Glomerular visceral epithelial cell (primary cell): ENCODE measurements at regions not wholly inside any gene's neighbourhood (a gene's known extent, or its start where the extent isn't known, plus 50 kb on each side); places are given as distances from the start of the nearest gene placed in this dataset.
"Not testable (repeated sequence)": the region's sequence is repeated elsewhere in the genome, so short reads cannot be mapped to it uniquely, and the experiment has no call there.

Experiments
- DNase-seq: peaks from one replicate; pipeline ENCODE4 v3.0.0-alpha.2; 2016; ENCODE audit errors: extremely low spot score

DNA sequence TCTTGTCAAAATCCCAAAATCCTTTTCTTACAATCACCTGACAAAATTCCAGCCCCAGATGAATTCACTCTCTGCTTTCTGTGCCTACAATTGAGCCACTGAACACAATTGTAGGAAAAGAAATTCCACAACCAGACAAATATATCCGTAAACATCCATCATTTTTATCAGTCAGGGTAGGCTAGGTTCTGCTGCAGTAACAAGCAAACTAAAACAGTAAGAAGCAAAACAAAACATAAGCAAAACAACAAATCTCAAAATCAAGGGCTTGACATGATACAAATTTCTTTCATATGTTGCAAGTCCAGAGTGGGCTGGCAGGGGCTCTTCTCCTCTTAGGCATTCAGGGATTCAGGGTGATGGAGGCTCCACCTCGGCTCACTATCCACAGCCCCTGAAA, 114.2 kb upstream of the MAN2A1 start:
- DNase-seq: no peak

DNA sequence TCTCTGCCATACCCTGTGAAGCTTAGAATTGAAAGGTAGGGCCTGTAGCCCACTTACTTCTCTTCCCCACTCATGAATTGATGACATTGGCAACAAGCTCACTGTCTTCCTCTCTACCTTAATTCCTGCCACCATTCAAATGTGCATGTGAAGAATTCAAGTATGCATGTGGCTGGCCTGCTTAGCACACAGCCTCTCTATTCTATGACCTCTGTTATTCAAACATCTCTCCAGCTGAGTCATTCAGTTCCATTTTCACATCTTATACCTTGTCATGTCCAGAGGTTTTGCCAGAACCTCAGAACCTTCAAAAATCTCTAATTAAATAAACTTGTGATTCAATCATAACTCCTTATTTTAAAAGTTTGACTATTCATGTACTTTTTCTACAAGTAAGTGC, 114.7 kb upstream of the MAN2A1 start:
- no peak for DNase-seq

DNA sequence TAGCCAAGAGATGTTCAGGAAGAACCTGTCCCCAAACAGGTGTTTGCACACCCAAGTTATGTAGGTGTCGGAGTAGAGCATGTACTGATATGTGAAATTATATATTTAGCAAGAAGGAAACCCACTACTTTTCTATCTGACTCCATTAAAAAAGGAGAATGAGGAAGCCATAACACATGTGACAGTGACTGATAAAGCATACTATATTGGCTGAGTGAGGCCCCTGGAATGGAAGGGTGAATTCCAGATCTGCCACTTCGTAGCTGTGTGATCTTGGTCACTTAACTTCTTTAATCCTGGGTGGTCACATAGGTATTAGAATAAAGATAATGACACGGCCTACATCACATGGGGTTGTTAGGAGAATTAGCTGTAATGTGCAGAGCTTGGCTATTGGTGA, 116.0 kb upstream of the MAN2A1 start:
- no peak for DNase-seq

DNA sequence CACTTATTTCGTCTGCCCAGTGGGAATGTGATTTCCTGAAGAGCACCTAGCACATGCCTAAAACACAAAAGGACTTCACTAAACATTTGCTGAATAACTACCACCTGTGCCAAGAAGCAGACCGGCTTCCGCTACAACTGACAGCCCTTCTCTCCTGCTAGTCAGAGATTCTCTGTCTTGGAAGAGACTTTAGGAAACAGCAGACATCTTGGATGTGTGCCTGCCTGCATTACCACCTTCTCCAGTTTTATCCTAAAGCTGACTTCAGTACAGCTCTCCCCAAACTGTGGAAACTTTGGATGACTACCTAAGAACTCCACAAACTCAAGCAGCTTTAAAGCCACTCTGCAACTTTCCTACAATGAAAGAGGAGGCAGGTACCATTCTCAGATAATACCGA, 116.5 kb upstream of the MAN2A1 start:
- DNase-seq: no peak

DNA sequence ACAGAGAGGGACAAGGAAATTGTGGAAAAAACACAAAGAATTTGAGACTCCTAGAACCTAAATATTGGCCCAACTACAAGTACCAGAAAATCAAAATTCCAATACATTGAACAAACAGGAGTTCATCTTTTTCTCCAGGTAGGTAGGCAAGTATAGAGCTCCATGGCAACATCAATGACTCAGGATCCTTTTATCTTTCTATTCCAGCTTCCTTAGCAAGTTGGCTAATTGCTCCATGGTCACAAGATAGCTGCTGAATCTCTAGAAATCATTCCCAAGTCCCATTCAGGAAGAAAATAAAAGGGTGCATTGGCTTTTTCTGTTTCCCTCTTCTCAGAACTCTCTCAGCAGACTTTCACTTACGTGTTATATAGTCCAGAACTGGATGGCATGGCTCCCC, 117.9 kb upstream of the MAN2A1 start:
- DNase-seq: no peak

DNA sequence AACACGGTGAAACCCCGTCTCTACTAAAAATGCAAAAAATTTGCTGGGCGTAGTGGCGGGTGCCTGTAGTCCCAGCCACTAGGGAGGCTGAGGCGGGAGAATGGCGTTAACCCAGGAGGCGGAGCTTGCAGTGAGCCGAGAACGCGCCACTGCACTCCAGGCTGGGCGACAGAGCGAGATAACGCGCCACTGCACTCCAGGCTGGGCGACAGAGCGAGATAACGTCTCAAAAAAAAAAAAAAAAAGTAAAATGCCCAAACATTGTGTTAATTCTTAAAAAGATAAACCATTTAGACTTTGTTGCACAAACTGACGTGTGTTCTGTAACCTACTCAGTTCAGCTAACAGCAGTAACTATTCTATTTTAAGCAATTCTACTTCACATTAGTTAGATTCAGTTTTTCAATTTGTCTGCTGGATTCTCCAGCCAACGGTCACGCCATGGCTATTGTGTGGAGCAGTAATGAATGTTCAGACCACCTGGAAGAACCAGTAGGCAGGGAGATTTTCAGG, 119.3 kb upstream of the MAN2A1 start:
- no peak for DNase-seq

DNA sequence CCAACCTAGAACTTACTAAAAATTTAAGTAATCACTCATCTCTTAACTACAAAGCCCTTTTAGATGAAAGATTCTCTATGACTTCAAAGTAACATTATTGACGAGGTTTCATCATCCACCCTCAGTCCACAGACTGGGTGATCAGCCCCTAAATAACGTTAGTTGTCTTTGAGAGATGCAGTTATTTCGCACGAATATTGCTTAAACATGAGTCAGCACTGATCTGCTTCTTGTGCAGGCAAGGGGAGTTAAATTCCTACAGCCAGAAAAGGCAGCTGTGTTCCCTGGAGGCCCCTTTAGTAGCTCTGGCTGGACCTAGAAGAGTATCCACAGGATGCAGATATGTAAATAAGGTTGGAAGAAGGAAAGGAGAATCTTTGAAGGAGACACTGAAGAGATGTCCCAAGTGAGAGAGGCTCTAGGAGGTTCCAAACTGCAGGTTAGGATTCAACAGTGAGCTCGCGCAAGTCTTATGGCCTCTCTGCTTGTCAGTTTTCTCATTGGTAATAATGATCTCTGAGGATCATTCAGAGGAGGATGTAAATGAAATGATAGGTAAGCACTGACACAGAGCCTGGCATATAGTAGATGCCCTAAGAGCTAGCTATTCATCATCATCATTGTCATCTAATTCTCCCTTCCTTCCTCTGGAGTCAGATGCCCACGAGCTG, 122.2 kb upstream of the MAN2A1 start:
- peak; percentile 13 for DNase-seq

DNA sequence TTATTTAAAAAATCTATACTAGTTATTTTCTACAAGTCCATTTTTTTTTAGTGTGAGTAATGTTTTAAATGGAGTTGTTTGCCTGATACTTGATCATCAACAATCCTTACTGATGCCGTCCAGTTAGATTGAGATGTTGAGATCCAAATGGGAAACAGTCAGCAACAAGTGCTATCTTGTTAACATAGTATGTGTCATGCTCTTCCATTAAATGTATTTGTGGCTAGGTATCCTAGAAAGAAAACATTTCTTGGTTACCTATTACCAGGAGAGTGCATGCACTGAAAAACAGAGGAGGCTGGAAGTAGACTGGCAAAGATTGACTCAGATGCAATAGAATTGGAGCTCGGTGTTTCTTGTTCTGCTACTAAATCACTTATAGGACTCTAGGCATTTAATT, 123.4 kb upstream of the MAN2A1 start:
- peak; percentile 24 for DNase-seq

DNA sequence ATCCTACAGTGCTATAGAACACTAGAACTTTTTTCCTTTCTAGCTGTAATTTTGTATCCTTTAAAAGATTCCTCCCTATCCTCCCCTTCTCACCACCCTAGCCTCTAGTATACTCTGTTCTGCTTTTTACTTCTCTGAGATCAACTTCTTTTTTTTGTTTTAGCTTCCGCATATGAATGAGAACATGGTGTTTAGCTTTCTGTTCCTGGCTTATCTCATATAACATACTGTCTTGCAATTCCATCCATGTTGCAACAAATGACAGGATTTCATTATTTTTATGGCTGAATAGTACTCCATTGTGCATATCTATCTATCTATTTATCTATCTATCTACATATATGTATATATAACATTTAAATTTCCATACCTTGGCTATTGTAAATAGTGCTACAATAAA, 126.0 kb upstream of the MAN2A1 start:
- no peak for DNase-seq

DNA sequence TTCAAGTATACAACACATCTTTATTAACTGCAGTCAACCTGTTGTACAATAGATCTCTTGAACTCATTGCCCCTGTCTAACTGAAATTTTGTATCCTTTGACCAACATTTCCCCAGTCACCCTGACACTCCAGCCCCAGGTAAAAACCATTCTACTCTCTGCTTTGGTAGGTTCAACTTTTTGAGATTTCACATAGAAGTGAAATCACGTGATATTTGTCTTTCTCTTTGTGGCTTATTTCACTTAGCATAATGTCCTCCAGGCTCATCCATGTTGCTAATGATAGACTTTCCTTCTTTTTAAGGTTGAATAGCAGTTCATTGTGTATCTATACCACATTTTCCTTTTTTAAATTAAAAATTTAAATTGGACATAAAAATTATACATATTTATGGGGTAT, 126.5 kb upstream of the MAN2A1 start:
- no peak for DNase-seq

DNA sequence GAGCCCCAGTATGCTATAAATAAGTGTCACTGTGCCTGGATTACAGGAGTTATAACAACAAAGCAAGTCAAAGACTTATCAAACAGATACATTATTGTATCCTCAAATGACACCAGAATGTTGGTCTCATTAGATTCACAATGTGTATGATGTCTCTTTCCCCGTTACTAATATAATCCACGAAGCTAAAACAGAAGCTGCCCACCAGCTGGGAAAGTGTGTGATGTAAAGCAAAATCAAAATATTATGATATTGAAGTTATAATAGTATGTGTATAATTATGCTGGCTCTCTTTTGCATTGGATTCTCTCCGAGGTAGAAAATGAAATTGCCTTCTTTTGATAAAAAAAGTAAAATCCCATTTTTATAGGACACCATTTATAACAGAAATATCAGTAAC, 127.3 kb upstream of the MAN2A1 start:
- no peak for DNase-seq

DNA sequence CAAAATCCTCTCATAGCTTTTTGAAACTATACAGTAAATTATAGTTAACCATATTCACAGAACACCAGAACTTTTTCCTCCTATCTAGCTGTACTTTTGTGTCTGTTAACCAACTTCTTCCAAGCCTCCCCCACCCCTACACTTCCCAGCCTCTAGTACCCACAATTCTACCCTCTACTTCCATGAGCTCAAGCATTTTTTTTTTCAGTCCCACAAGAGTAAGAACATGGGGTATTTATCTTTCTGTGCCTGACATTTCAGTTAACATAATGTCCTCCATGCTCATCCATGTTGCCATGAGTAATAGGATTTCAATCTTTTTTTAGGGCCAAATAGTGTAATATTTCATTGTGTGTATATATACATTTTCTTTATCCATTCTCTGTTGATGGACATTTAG, 128.3 kb upstream of the MAN2A1 start:
- DNase-seq: no peak

DNA sequence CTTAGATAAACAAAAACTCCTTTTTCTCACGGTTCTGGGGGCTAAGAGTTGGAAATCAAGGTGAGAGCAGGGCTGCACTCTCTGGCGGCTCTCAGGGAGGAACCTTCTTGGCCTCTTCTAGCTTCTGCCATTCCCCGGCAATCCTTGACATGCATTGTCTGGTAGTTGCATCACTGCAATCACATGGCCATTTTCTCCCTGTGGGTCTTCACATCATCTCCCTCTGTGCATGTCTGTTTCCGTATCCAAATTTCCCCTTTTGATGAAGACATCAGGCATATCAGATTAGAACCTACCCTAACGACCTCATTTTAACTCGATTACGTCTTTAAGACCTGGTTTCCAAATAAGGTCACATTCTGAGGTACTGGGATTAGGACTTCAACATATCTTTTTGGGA, 129.2 kb upstream of the MAN2A1 start:
- no peak for DNase-seq

DNA sequence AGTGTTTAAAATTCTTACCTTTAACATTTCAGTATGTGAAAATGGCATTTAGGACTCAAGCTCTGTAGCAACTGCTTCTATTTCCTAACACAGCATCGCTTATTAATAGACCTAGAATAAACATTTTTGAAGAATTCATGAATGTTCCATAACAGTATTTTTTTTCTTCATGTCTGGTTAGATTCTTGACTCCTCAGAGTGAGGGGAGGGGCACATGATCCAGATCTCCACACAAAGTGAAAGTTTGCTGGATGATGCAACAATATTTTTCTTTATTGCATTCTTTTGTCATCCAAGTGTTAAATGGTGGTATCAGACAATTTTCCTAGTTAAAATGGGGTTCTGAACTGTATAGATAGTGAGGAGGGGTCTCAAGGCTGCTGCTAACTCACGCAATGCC, 130.8 kb upstream of the MAN2A1 start:
- DNase-seq: no peak

DNA sequence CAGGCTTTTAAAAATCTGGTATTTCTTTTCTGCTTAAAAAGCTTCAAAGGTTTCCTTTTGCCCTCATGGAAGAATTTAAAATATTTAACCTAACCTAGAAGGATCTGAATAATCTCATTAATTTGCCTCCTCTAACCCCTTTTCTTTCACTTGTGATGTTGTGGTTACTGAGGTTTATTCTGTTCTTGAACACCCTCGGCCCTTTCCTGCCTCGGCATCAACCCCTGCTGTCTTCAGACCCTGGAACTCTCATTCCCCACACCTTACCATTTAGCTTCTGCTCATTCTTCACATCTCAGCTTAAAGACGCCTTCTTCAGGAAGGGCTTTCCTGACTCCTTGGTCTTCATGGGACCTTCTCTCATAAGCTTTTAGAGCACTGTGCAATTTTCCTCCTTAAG, 131.4 kb upstream of the MAN2A1 start:
- no peak for DNase-seq

DNA sequence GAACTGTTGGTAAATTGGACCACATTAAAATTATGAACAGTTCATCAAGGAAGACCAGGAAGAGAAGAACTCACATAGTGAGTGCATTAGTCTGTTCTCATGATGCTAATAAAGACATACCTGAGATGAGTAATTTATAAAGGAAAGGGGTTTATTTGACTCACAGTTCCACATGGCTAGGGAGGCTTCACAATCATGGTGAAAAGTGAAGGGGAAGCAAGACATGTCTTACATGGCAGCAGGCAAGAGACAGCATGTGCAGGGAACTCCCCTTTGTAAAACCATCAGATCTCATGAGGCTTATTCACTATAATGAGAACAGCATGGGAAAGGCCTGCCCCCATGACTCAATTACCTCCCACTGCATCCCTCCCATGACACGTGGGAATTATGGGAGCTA, 135.9 kb upstream of the MAN2A1 start:
- no peak for DNase-seq

DNA sequence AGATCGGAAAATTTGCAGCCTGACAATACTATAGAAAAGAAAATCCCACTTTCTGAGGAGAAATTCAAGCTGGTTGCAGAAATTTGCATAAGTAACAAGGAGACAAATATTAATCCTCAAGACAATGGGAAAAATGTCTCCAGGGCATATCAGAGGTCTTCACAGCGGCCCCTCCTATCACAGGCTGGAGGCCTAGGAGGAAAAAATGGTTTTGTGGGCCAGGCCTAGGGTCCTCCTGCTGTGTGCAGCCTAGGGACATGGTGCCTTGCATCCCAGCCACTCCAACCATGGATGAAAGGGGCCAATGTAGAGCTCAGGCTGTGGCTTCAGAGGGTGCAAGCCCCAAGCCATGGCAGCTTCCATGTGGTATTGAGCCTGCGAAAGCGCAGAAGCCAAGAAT, 138.5 kb upstream of the MAN2A1 start:
- DNase-seq: not testable (repeated sequence)

DNA sequence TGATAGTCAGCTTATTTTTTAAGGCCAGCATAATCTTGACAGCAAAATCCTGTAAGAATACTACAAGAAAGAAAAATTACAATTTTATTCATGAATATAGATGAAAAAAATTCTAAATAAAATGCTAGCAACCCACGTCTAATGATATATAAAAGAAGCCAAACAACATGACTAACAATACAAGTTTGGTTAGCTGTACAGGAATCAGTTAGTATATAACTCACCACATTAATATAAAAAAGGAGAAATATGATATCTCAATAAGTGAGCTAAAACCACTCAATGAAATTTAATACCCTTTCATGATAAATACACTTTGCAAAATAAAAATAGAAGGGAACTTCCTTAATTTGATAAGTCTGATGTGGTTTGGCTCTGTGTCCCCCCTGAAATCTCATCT, 139.7 kb upstream of the MAN2A1 start:
- no peak for DNase-seq

DNA sequence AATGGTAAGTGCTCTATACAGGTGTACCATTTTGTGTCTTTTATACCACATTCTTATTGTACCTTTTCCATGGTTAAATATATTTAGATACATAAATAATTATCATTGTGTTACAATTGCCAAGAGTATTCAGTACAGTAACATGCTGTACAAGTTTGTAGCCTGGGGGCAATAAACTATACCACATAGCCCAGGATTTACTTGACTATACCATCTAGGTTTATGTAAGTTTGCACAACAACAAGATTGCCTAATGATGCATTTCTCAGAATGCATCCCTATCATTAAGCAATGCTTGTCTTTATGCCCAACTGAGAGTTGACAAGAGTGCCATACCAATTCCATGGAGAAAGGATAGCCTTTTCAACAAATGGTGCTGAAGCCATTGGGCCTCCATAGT, 136.7 kb upstream of the PJA2 start:
- DNase-seq: no peak

DNA sequence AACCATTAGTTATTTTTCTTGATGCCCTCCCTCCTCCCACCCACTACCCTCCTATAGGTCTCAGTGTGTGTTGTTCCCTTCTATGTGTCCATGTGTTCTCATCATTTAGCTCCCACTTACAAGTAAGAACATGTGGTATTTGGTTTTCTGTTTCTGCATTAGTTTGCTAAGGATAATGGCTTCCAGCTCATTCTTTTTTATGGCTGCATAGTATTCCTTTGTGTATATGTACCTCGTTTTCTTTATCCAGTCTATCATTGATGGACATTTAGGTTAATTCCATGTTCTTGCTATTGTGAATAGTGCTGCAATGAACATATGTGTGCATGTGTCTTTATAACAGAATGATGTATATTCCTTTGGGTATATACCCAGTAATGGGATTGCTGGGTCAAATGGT, 135.1 kb upstream of the PJA2 start:
- DNase-seq: not testable (repeated sequence)

DNA sequence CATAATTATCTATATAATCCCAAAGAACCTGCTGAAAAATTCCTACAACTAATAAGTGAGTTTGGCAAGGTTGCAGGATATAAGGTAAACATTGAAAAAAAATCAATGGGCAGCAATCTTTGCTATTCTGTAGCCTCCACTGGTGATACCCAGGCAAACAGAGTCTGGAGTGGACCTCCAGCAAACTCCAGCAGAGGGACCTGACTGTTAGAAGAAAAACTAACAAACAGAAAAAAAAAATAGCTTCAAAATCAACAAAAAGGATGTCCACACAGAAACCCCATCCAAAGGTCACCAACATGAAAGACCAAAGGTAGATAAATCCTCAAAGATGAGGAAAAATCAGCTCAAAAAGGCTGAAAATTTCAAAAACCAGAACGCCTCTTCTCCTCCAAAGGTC, 128.9 kb upstream of the PJA2 start:
- not testable (repeated sequence) for DNase-seq

DNA sequence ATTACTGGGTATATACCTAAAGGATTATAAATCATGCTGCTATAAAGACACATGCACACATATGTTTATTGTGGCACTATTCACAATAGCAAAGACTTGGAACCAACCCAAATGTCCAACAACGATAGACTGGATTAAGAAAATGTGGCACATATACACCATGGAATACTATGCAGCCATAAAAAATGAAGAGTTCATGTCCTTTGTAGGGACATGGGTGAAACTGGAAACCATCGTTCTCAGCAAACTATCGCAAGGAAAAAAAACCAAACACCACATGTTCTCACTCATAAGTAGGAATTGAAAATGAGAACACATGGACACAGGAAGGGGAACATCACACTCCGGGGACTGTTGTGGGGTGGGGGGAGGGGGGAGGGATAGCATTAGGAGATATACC, 125.3 kb upstream of the PJA2 start:
- not testable (repeated sequence) for DNase-seq

DNA sequence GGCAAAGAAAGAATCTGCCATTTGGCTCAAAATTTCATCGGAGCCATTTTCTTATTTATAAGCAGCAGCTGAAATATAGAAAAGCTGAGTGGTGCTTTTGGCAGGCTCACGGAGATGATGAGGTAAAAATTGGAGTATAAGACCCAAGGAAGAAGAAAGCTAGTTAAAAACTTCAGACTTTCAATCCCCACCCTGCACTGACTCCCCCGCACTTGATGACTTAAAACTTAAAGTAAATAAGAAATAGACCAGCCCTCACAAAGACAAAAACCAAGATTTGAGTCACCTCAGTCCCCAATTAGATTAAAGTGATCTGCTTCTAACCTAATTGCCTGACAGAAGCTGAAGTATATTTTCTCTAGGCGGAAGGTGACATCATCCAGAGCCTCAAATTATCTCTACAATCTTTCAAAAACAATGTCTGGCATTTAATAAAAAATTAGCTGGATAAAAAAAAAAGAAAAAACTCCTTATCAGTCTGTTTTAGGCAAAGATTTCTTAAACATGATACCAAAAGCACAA, 124.0 kb upstream of the PJA2 start:
- no peak for DNase-seq

DNA sequence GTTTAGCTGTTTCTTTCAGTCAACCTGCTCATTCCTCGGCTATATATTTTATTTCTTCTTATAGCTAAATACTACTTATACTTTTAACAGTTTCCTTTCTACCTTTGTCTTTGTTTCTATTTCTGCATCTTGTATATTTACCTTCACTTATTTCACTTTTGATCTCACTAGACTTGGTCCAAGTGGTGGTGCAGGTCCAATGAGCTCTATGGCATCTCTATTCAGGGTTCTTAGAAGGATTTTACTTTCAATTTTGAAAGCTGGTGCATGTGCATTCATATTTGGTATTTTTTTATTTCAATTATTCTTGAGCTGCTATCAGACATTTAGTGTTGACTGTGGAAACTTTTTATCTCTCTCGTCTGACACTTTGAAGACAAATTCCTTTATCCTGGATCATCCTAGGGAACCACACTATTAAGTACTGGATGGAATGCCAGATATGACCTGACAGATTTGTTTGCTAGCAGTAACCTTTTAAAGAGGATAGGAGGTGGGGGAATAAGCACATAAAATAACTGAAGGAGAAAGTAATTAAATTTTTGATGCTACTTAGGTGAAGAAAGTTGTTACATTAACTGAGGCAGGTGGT, 123.1 kb upstream of the PJA2 start:
- no peak for DNase-seq
